Activated CD4-positive, alpha-beta memory T cell treated with anti-CD3 and anti-CD28 coated beads, Interleukin-2, amount 10 ng/mL, durations not matched to agents 7 days and 5 days (primary cell): ENCODE measurements at regions not wholly inside any gene's neighbourhood (a gene's known extent, or its start where the extent isn't known, plus 50 kb on each side); places are given as distances from the start of the nearest gene placed in this dataset.
"Not testable (repeated sequence)": the region's sequence is repeated elsewhere in the genome, so short reads cannot be mapped to it uniquely, and the experiment has no call there.

Source experiments
- CTCF ChIA-PET: fragments of 350-600 bp; sonication (Branson Sonifier 250); formaldehyde crosslinking; loops from one replicate; lab custom pipeline; 2021; ENCODE audit warnings: antibody characterized with exemption, inconsistent platforms; lab: Charles Lee
- POLR2A ChIA-PET: fragments of 350-600 bp; sonication (Branson Sonifier 250); formaldehyde crosslinking; loops from one replicate; lab custom pipeline; 2021; ENCODE audit warnings: antibody characterized with exemption; lab: Charles Lee
- DNase-seq: peaks from one replicate; pipeline ENCODE4 v3.0.0-alpha.2; 2020
- H3K27ac Mint-ChIP-seq: one replicate; pipeline ENCODE4 v1.8.0; 2021; ENCODE audit warnings: mild to moderate bottlenecking, mixed read lengths
- H3K27me3 Mint-ChIP-seq: one replicate; pipeline ENCODE4 v1.8.0; 2021; ENCODE audit warnings: mixed read lengths
- H3K36me3 Mint-ChIP-seq: one replicate; pipeline ENCODE4 v1.8.0; 2021; ENCODE audit warnings: low read depth, mixed read lengths
- H3K4me1 Mint-ChIP-seq: one replicate; pipeline ENCODE4 v1.8.0; 2021; ENCODE audit warnings: mixed read lengths
- H3K4me3 Mint-ChIP-seq: one replicate; pipeline ENCODE4 v1.8.0; 2021; ENCODE audit warnings: mild to moderate bottlenecking, mixed read lengths
- H3K9me3 Mint-ChIP-seq: one replicate; pipeline ENCODE4 v1.8.0; 2021; ENCODE audit warnings: mixed read lengths

DNA sequence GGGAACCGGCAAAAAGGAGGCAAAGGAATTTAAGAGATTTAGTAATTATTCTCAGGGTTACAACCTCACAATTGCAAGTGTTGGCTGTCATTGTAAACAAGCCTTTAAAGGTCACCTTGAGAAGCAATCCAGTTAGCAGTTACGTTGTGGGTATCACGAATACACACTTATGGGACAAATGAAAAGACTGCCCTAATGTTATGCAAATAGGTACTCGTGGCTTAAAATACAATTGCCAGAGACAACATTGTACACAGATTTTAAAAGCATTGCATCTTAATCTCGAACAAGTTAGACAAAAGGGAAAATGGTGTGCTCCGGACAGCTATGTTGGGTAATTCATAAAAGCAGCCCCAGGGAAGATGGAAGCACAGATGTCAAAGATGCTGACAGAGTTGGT, 120.5 kb upstream of the ZC3H12A start:
- ChIA-PET CTCF (interaction anchor here (1.3 kb wide), 1 partner anchor 30 kb away, joined by 4 read pairs; no protein-coding TSS in a partner anchor), POLR2A (no interaction called here)
- H3K4me3 Mint-ChIP-seq = no peak overlapping the region
- no peak overlapping the region for H3K27ac Mint-ChIP-seq
- peaks cover 7% of the 10 kb centered on the region for H3K27me3 Mint-ChIP-seq
- H3K9me3 Mint-ChIP-seq = no peaks in the 10 kb centered on the region
- no peaks in the 10 kb centered on the region for H3K4me1 Mint-ChIP-seq
- H3K36me3 Mint-ChIP-seq = no peaks in the 10 kb centered on the region
- no peak for DNase-seq

DNA sequence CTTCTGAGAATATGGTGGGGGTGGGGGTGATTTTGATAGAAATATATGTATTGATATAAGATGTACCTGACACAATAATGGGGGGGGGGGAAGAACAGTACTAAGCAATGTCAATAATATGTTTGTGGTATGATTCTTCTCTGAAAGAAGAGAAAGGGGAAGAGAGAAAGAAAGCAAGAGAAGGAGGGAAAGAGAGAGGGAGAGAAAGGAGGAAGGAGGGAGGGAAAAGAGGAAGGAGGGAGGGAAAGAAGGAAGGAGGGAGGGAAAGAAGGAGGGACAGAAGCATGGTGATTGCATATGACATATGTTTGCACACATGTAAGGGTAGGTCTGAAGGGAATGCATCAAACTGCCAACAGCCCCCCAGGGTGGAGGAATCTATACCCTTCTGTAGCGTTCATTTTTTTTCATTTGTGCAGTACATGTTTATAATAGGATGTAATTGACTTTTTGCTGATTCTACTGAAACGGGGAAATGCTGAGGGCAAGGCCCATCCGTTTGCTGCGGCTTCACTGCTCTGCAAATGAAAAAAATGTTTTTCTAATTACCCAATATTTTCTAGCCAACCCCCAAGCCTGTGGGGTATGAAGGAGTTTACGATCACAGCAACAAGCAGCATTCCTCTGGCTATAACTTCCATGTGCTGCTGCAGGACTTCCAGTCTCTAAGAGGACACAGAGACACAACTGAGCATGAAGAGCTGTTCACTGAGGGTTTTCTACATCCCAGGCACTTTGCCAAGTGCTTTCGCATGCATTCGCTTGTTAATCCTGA, 119.3 kb upstream of the ZC3H12A start:
- POLR2A ChIA-PET = no interaction called here
- Mint-ChIP-seq H3K36me3 (no peaks in the 10 kb centered on the region), H3K9me3 (no peaks in the 10 kb centered on the region), H3K27me3 (peaks cover 7% of the 10 kb centered on the region), H3K4me1 (no peaks in the 10 kb centered on the region), H3K27ac (no peak overlapping the region), H3K4me3 (no peak overlapping the region)
- DNase-seq = no peak
- CTCF ChIA-PET = interaction anchor here (0.6 to 1.3 kb wide), 2 partner anchors 31 to 53 kb away, joined by 3 to 4 read pairs; no protein-coding TSS in a partner anchor

GRCh38 chr1:37358992-37359391, 115.4 kb upstream of the ZC3H12A start:
- H3K4me1 Mint-ChIP-seq = no peaks in the 10 kb centered on the region
- ChIA-PET CTCF (no interaction called here), POLR2A (no interaction called here)
- H3K27me3 Mint-ChIP-seq = peaks cover 21% of the 10 kb centered on the region
- no peak overlapping the region for H3K4me3 Mint-ChIP-seq
- no peaks in the 10 kb centered on the region for H3K36me3 Mint-ChIP-seq
- DNase-seq = no peak
- H3K27ac Mint-ChIP-seq = no peak overlapping the region
- H3K9me3 Mint-ChIP-seq = no peaks in the 10 kb centered on the region

DNA sequence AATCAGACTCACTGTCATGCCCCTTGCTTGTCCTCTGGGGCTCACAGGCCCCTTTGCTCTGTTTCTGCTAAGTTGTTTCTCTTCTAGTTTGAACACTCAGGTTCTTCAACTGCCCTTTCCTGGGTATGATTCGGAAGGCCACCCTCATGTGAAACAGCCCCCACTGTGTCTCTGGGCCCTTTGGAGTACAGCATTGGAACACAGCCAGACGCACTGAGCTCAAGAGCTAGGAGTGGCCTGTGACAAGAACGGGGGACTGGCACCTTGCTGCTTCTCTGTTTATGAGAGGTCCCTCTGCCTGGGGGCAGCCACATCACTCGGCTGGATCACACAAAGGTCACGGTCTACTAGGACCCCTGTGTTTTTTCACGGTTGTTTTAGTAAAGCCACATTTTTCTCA, 114.4 kb upstream of the ZC3H12A start:
- Mint-ChIP-seq H3K4me1 (no peaks in the 10 kb centered on the region), H3K36me3 (no peaks in the 10 kb centered on the region), H3K27me3 (peaks cover 28% of the 10 kb centered on the region), H3K27ac (no peak overlapping the region), H3K4me3 (no peak overlapping the region), H3K9me3 (no peaks in the 10 kb centered on the region)
- ChIA-PET POLR2A (no interaction called here), CTCF (no interaction called here)
- DNase-seq = no peak

GRCh38 chr1:37362594-37363385, 111.6 kb upstream of the ZC3H12A start:
- Mint-ChIP-seq H3K27ac (no peak overlapping the region), H3K27me3 (peaks cover 25% of the 10 kb centered on the region), H3K4me1 (no peaks in the 10 kb centered on the region), H3K4me3 (no peak overlapping the region), H3K9me3 (no peaks in the 10 kb centered on the region), H3K36me3 (no peaks in the 10 kb centered on the region)
- no peak for DNase-seq
- ChIA-PET CTCF (no interaction called here), POLR2A (no interaction called here)

DNA sequence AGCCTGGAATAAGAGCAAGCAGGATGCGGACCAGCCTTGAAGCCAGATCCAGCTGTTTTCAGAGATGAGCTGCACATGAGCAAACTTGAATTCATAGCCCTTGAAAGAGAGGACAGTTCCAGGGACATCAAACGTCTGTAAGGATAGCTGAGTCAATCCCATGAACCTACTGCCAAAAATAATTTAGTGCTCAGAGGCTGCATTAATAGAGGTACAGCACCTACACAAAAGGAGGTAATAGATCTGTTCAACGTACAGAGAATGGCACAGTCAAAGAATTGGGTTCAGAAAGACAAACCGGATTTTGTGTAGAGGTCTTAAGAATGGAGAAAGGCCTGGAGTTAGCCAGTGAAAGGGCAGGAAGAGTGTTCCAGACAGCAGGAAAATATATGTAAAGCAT, 110.8 kb upstream of the ZC3H12A start:
- Mint-ChIP-seq H3K36me3 (no peaks in the 10 kb centered on the region), H3K27ac (no peak overlapping the region), H3K9me3 (no peaks in the 10 kb centered on the region), H3K4me1 (no peaks in the 10 kb centered on the region), H3K27me3 (peaks cover 27% of the 10 kb centered on the region), H3K4me3 (no peak overlapping the region)
- ChIA-PET POLR2A (no interaction called here), CTCF (no interaction called here)
- DNase-seq = no peak

DNA sequence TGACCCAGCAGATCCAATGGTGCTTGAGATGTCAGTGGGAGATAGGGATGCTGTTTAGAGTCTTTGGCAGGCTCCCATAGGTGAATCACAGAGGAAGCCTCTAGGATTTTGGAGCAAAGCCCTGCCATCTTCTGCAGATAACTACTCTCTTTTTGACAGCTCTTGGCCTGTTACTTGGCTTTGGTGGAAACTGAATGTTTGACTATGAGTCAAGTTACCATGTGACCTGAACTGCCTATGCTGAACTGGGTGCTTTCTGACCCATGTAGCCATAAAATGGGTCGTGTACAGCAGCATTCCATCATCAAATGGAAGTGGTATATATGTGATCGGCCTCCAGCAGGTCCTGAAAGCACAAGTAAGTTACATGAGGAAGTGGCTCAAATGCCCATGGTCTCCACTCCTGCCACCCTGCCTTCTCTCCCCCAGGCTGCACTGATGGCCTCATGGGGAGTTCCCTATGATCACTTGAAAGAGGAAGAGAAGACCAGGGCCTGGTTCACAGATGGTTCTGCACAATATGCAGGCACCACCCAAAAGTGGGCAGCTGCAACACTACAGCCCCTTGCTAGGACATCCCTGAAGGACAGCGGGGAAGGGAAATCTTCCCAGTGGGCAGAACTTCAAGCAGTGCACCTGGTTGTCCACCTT, 105.6 kb upstream of the ZC3H12A start:
- CTCF ChIA-PET, H3K36me3 Mint-ChIP-seq, H3K27ac Mint-ChIP-seq, H3K4me1 Mint-ChIP-seq, H3K9me3 Mint-ChIP-seq, POLR2A ChIA-PET, H3K4me3 Mint-ChIP-seq, DNase-seq: not testable (repeated sequence)
- peaks cover 16% of the 10 kb centered on the region for H3K27me3 Mint-ChIP-seq

DNA sequence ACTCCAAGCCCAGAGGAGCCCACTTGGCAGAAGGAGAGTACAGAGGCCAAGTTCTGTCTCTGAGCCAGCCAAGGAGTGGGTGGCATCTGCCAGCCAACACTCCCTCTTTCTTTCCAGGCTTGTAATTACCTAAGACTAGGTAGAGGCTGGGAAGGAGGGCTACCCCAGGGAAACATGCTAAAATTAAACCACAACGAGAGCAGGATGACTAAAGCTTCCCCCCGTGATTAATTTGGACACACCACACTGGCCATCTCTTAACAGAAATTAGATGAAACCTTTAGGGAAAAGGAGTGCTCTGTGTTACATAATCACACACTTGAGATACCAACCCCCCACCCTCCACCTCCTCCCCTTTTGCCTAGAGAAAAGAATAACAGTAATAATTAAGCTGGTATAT, 102.1 kb upstream of the ZC3H12A start:
- H3K9me3 Mint-ChIP-seq = no peaks in the 10 kb centered on the region
- H3K27me3 Mint-ChIP-seq = peaks cover 11% of the 10 kb centered on the region
- H3K27ac Mint-ChIP-seq = no peak overlapping the region
- no peaks in the 10 kb centered on the region for H3K4me1 Mint-ChIP-seq
- ChIA-PET CTCF (no interaction called here), POLR2A (no interaction called here)
- H3K4me3 Mint-ChIP-seq = no peak overlapping the region
- H3K36me3 Mint-ChIP-seq = no peaks in the 10 kb centered on the region
- DNase-seq = no peak

DNA sequence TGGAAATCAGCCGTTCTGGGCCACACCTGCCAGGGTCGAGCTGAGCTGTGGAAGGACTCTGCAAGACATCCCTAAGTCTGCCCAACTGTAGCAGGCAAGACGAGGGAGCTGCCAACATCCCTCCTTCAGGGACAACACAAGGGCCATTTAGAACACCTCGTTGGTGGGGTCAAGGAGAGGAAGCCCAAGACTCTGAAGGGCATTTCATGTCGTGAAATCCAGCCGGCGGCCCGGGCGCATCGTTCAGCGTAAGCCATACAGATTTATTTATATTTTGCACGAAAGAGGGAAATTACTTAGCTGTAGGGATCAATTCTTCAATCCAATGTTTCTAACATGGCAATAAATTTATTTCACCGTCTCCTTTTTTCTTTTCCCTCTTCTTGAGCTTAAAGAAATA, 101.7 kb upstream of the ZC3H12A start:
- no peak for DNase-seq
- Mint-ChIP-seq H3K36me3 (no peaks in the 10 kb centered on the region), H3K4me3 (no peak overlapping the region), H3K4me1 (no peaks in the 10 kb centered on the region), H3K27me3 (peaks cover 14% of the 10 kb centered on the region), H3K9me3 (no peaks in the 10 kb centered on the region), H3K27ac (no peak overlapping the region)
- POLR2A ChIA-PET = no interaction called here
- CTCF ChIA-PET = no interaction called here

- ChIA-PET CTCF (no interaction called here), POLR2A (no interaction called here)
- no peaks in the 10 kb centered on the region for H3K36me3 Mint-ChIP-seq
- no peaks in the 10 kb centered on the region for H3K9me3 Mint-ChIP-seq
- H3K27ac Mint-ChIP-seq = no peak overlapping the region
- H3K4me3 Mint-ChIP-seq = no peak overlapping the region
- H3K4me1 Mint-ChIP-seq = no peaks in the 10 kb centered on the region
- peaks cover 19% of the 10 kb centered on the region for H3K27me3 Mint-ChIP-seq
- DNase-seq = no peak
Measured at GRCh38 chr1:37373413-37373812, 101.0 kb upstream of the ZC3H12A start.

GRCh38 chr1:37380546-37380945, 93.8 kb upstream of the ZC3H12A start:
- DNase-seq, H3K27ac Mint-ChIP-seq, H3K4me3 Mint-ChIP-seq, H3K9me3 Mint-ChIP-seq, H3K4me1 Mint-ChIP-seq, H3K36me3 Mint-ChIP-seq, POLR2A ChIA-PET: not testable (repeated sequence)
- CTCF ChIA-PET = interaction anchor here (1.0 kb wide), 1 partner anchor 54 kb away, joined by 3 read pairs; no protein-coding TSS in a partner anchor
- H3K27me3 Mint-ChIP-seq = peaks cover 29% of the 10 kb centered on the region

DNA sequence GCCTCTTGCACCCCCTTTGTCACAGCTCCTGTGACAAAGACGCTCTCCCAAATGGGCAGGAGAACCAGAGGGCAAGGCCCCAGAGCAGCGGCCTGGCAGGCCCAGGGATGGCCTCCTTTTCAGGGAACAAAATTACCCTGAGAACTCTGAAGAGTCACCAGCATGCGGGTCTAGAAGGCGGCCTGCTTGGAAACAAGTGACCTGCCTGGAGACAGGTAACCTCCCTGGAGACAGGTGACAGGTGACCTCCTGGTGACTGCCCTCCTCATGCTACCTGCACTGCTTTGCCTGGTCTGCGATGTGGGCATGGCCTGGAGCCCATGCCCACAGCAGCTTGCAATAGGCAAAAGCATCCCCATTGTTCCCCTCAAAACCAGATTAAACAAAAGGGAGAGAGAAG, 86.5 kb upstream of the ZC3H12A start:
- peaks cover 7% of the 10 kb centered on the region for H3K27me3 Mint-ChIP-seq
- H3K36me3 Mint-ChIP-seq = no peaks in the 10 kb centered on the region
- no peaks in the 10 kb centered on the region for H3K9me3 Mint-ChIP-seq
- ChIA-PET CTCF (no interaction called here), POLR2A (no interaction called here)
- H3K4me1 Mint-ChIP-seq = no peaks in the 10 kb centered on the region
- no peak overlapping the region for H3K4me3 Mint-ChIP-seq
- no peak for DNase-seq
- no peak overlapping the region for H3K27ac Mint-ChIP-seq

GRCh38 chr1:37389327-37389726, 85.1 kb upstream of the ZC3H12A start:
- CTCF ChIA-PET = no interaction called here
- no peaks in the 10 kb centered on the region for H3K9me3 Mint-ChIP-seq

More at GRCh38 chr1:37389327-37389726, 85.1 kb upstream of the ZC3H12A start:
- H3K27ac Mint-ChIP-seq = no peak overlapping the region
- H3K27me3 Mint-ChIP-seq = peaks cover 15% of the 10 kb centered on the region
- H3K4me1 Mint-ChIP-seq = no peaks in the 10 kb centered on the region
- no peak for DNase-seq
- no peaks in the 10 kb centered on the region for H3K36me3 Mint-ChIP-seq
- POLR2A ChIA-PET = no interaction called here
- H3K4me3 Mint-ChIP-seq = no peak overlapping the region
